ENCODE measurements at regions not wholly inside any gene's neighbourhood (a gene's known extent, or its start where the extent isn't known, plus 50 kb on each side); places are given as distances from the start of the nearest gene placed in this dataset.
"Not testable (repeated sequence)": the region's sequence is repeated elsewhere in the genome, so short reads cannot be mapped to it uniquely, and the experiment has no call there.

DNA sequence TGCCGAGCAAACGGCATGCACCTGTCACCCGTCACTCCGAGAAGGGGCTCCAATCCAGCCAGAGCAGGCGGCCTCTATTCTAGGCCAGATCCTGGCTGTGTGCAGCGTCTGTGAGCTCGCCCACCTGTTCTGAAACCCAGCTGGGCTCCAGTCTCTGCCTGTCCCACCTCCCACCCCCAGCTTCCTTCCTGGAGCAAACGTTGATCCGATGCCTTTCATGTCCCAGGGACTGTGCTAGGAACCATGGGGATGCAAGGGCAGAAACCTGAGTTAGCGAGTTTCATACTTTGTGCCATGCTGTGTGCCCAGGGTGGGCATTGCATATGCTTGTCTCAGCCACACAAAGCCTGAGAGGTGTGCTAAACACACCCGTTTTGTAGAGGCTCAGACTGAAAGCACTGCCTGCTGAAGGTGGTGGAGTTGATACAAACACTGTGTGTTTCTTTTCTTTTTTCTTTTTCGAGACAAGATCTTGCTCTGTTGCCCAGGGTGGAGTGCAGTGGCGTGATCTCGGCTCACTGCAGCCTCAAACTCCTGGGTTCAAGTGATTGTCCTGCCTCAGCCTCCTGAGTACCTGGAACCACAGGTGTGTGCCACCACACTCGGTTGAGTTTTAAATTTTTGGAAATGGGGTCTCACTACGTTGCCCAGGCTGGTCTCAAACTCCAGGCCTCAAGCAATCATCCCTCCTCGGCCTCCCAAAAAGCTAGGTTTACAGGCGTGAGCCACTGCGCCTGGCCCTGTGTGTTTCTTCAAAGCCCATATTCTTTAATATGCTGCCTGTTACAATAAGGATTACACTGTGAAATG is 84.1 kb upstream of the MED13L start:
- no peak for DNase-seq

- DNase-seq = no peak
Measured at GRCh38 chr12:116365114-116365513, 87.6 kb upstream of the MED13L start.

DNA sequence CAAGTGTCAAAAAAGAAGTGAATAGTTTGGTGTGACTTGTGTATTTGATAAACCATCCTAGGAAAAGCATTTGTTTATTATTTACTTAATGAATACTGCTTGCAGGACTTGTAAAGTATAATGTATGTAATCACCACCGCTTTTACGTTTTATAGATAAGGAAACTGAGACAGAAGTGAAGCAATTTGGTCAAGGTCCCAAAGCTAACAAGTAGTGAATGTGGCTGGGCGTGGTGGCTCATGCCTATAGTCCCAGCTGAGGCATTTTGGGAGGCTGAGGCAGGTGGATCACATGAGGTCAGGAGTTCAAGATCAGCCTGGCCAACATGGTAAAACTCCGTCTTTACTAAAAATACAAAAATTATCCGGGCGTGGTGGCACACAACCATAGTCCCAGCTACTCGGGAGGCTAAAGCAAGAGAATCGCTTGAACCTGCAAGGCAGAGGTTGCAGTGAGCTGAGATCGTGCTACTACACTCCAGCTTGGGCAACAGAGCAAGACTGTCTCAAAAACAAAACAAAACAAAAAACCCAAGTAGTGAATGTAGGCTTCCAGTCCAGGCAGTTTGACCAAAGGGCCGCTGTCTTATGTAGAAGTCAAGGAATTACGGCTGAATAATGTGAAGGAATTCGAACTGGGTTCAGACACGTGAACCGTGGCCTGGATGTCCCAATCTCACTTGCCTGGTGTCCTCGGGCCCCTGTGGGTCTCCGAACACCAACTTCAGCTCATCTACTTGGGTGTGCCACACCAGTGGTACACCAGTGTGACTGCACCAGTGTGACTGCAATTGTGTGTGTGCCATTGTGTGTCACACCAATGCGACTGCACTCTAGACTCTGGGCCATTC is 88.3 kb upstream of the MED13L start:
- no peak for DNase-seq

GRCh38 chr12:116366456-116366776 is 88.9 kb upstream of the MED13L start:
- no peak for DNase-seq

- DNase-seq = no peak
Measured at GRCh38 chr12:116366824-116367223, 89.3 kb upstream of the MED13L start.

DNA sequence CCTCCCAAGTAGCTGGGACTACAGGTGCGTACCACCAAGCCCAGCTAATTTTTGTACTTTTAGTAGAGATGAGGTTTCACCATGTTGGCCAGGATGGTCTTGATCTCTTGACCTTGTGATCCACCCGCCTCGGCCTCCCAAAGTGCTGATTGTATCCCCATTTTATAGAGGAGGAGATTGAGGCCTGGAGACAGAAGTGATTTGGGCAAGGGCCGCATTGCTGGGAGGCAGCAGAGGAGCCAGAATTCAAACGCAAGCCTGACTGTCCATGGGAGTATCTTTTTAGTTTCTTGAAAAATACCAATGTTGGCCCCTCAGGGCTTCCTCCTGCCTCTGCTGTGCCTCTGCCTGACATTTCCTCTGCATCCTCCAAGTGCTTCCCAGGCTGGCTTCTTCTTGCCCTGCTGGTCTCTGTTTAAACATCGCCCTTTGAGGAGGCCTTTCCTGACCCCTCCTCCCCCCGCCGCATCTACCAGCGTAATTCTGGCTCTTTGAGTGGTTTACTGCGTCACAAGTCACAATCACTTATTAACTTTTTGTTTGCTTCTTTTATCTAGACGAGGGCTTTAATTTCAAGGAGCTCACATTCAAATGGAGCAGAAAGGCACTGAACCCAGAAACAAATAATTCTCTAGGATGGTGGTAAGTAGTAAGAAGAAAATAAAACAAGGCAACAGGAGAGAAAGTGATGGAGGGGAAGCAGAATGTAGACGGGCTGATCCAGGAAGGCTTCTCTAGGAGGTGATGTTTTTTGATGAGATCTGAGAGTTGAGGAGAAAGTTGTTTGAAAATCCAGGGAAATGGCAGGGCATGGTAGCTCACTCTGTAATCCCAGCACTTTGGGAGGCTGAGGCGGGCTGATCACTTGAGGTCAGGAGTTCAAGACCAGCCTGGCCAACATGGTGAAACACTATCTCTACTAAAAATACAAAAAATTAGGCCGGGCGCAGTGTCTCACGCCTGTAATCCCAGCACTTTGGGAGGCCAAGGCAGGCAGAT is 91.0 kb upstream of the MED13L start:
- no peak for DNase-seq

- no peak for DNase-seq
Measured at GRCh38 chr12:116370004-116370404, 92.5 kb upstream of the MED13L start.

- DNase-seq = no peak
Measured at GRCh38 chr12:116370886-116371580, 93.5 kb upstream of the MED13L start.

DNA sequence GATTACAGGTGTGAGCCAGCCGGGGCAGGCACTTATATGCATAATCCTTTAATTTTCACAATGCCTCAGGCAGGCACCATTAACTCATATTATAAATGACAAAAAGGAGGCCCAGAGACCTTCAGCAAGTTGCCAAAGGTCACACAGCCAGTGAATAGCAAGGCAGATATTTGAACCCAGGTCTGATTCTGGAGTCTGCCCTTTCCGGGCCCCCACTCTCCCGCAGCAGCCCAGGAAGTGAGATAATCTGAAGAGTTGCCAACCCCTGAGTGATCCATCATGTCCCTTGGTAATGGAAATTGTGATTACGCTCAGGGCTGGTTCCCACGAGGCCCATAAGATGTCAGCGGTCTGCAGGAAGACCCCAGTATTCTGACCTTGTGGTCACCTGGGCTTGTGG is 95.3 kb upstream of the MED13L start:
- DNase-seq = no peak

DNA sequence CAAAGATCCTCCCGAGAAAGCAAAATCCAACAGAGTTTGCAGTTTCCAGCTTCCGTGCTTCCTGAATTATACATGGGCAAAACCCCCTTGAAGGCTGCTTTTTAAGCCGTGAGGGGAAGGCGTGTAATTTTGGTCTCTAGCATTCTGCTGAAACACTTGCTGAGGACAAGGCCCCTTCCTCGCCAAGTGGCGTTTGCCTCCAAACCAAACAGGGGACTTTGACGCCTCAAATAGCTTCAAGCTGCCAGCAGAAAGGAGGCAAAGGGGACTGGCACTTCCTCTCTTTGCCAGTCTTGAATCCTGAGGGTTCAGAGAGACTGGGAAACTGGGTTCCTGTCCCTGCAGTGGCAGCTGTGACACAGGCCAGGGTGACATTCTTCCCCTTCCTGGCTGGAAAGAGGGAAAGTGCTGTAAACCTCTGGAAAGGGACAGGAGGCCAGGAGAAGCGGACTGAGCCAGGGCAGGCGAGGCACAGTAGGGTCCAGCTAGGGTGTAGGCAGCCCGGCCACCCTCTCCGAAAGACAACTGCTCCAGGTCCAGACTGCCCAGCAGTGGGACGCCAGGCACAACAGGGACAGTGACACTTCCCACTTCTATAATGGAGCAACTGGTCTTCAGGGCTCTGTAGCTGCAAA is 96.2 kb upstream of the MED13L start:
- DNase-seq = no peak

GRCh38 chr12:116374207-116374606 is 96.7 kb upstream of the MED13L start:
- DNase-seq = no peak

DNA sequence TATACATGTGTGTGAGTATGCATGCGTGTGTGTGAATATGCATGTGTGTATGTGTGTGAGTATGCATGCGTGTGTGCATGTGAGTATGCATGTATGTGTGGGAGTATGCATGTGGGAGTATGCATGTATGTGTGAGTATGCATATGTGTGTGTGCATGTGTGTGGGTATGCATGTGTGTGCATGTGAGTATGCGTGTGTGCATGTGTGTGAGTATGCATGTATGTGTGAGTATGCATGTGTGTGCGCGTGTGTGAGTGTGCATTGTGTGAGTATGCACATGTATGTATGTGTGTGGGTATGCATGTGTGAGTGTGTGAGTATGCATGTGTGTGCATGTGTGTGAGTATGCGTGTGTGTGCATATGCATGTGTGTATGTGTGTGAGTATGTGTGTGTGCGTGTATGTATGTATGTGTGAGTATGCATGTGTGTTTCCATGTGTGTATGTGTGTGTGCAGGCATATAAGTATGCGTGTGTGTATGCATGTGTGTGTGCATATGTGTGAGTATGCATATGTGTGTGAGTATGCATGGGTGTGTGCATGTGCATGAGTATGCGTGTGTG is 97.9 kb upstream of the MED13L start:
- no peak for DNase-seq

DNA sequence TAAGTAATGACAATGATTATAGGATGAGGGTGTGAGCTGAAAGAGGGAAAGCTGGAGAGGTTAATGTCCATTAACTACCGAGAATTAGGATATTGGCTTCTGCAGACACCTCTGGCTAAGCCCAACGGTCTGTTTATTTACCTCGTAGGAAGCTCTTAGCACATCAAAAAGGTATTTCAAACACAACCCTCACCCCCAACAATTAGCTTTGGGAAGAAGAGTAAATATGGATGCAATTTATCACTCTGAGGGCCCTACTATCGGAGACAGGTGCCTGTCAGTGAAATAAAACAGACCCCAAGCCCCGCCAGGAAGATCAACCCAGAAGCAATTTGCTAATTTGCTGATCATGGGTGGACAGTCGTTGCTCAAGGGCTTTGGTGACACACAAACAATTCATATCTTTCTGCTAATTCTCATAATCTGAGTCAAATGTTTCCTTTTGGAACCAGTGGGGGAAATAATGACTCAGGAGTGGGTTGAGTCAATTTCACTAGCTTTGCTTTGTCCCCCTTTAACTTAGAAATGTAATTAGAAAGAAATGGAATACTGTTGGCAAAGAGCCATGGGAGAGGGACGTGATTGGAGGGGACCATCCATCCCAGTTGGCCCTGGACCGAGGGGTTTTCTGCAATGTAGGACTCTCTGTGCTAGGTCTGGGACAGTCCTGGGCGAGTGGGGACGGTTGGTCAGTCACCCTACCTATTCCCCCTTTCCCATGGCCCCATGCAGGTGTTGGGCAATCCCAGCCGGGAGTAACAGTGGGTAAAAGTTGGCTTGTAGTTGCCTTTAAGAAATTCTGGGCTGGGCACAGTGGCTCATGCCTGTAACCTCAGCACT is 99.1 kb upstream of the MED13L start:
- peak; percentile 30 for DNase-seq

DNA sequence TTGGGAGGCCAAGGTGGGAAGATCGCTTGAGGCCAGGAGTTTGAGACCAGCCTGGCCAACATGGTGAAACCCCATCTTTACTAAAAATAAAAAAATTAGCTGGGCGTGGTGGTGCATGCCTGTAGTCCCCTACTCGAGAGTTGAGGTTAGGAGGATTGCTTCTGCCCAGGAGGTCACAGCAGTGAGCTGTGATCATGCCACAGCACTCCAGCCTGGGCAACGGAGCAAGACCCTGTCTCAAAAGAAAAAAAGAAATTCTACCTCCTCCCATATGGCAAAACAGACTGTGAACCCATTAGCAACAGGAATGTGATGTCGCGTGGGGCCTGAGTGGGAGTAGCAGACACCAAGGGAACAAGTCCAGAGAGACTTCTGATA is 99.7 kb upstream of the MED13L start:
- DNase-seq = not testable (repeated sequence)

- no peak for DNase-seq
Measured at GRCh38 chr12:116378002-116378401, 100.5 kb upstream of the MED13L start.

DNA sequence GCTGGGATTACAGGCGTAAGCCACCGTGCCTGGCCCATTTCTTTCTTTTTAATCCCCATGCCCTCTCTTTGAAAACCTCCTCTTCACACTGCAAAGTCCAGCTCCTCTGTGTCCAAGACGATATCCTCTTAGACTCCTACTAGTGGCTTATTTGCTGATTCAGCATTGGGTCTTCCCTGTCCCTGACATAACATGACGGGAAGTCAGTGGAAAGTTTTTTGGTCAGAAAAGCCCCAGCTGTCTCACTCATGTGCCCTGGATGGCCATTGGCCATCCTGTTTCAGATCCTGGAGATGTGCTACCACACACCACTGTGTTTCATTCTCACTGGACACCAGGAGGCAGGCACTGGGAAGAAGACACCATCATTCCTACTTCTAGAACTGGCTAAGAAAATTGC is 102.6 kb upstream of the MED13L start:
- DNase-seq = no peak

DNA sequence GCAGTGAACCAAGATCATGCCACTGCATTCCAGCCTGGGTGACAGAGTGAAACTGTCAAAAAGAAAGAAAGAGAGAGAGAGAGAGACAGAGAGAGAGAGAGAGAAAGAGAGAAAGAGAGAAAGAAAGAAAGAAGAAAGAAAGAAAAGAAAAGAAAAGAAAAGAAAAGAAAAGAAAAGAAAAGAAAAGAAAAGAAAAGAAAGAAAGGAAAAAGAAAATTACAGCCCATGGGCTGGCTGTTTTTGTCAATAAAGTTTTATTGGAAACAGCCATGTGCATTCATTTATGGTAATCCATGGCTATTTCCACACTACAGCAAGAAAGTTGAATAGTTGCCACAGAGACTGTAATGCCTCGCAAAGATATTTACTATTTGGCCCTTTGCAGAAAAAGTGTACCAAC is 103.2 kb upstream of the MED13L start:
- DNase-seq = not testable (repeated sequence)

DNA sequence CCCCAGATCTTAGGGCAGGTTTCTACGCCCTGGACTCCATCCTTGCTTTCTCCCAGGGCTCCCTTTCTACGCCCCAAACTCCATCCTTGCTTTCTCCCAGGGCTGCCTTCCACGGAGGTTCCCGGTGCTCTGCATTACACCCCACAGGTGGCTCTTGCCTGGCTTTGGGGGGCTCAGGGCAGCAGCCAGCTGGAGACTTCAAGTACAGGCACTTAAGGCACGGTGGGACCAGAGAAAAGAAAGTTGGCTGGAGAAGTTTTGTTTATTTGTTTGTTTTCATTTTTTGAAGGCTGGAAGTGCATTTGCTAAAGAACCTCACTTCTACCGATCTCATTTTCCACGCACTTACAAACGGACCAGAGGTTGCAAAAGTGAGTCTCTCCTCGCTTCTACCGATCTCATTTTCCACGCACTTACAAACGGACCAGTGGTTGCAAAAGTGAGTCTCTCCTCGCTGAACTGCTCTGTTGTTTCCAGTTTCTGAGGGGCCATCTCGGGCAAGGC is 103.8 kb upstream of the MED13L start:
- DNase-seq = no peak

DNA sequence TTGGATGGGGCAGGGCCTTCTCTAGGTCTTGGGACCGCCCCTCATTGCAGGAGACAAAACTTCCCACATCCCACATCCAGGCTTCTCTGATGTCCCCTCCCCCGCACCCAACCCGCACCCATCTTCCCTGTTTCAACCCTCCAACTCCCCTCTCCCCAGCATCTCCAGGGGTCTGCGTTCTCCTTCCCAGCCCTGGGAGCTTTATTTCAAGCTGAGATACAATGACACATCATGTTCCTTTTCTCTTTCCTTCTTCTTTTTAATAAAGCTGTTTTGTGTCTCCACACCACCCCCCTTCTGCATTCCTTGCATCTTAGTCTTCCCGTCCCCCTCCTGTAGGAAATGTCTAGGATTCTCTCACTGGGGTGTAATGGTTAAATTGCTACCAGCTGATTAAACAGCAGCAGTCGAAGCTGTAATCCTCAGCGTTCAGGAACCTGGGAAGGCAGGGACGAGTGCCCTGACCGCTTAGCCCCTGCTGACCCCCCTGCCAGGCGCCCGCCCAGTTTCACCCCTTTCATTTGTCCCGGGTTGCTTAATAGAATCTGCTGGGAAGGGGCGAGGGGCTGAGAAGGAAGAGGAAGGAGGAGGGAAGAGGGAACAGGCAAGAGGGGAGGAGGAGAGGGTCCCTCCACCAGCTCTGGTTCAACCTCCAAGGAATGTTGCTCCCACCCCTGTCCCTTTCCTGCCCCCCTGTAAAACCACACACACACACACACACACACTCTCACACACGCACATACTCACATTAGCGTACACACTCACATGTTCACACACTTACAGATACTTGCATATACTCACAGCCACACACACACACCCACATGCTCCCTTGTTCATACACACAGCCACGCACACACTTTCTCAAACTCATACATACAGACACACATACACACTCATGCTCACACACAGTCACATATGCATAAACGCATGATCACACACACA is 104.5 kb upstream of the MED13L start:
- DNase-seq = no peak
